ENCODE measurements at regions not wholly inside any gene's neighbourhood (a gene's known extent, or its start where the extent isn't known, plus 50 kb on each side); places are given as distances from the start of the nearest gene placed in this dataset.
"Not testable (repeated sequence)": the region's sequence is repeated elsewhere in the genome, so short reads cannot be mapped to it uniquely, and the experiment has no call there.

DNA sequence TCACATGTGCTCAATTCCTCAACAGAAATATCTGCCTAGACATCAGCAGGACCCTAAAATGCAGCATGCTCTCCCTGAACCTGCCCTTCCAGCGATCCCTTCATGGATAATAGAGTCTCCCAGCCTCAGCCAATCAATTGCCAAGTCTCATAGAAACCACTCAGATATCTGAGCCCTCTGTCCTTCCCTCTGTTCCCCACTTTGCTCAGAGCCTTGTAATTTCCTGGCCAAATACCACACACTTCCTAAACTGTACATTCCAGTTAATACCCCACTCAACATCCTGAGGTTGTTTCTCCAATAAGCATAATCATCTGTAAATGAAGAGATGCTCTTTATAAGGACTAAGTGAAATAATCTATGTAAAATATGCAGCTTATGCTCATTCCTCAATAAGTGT is 59.3 kb upstream of the PTGFRN start:
- no peaks in the 10 kb centered on the region for H3K79me2 ChIP-seq (ENCODE audit: insufficient read depth, low read length)
- FAIRE-seq: no peak
- Mint-ChIP-seq H3K27me3 (ENCODE audit: low read depth, unreplicated experiment) (no peaks in the 10 kb centered on the region), H3K27ac (ENCODE audit: unreplicated experiment) (peak overlapping the region; percentile 23), H3K36me3 (ENCODE audit: low read depth, unreplicated experiment) (no peaks in the 10 kb centered on the region), H3K4me3 (ENCODE audit: unreplicated experiment) (peak overlapping the region; percentile 5), H3K9me3 (ENCODE audit: unreplicated experiment) (peaks cover 4% of the 10 kb centered on the region), H3K4me1 (ENCODE audit: low read depth, unreplicated experiment) (peaks cover 70% of the 10 kb centered on the region)
- no peaks in the 10 kb centered on the region for H3K27me3 ChIP-seq (ENCODE audit: insufficient read depth, low read length)
- H2AFZ ChIP-seq (ENCODE audit: low read depth, low read length): peak overlapping the region; percentile 10
- no peaks in the 10 kb centered on the region for H3K9me3 ChIP-seq (ENCODE audit: insufficient read depth, low read depth, low read length)
- no peak for TF ChIP-seq EZH2 (IDR thresholded peaks at IDR 0.05; ENCODE audit: insufficient read depth, low read length)
- TF ChIP-seq, protein P1, sequence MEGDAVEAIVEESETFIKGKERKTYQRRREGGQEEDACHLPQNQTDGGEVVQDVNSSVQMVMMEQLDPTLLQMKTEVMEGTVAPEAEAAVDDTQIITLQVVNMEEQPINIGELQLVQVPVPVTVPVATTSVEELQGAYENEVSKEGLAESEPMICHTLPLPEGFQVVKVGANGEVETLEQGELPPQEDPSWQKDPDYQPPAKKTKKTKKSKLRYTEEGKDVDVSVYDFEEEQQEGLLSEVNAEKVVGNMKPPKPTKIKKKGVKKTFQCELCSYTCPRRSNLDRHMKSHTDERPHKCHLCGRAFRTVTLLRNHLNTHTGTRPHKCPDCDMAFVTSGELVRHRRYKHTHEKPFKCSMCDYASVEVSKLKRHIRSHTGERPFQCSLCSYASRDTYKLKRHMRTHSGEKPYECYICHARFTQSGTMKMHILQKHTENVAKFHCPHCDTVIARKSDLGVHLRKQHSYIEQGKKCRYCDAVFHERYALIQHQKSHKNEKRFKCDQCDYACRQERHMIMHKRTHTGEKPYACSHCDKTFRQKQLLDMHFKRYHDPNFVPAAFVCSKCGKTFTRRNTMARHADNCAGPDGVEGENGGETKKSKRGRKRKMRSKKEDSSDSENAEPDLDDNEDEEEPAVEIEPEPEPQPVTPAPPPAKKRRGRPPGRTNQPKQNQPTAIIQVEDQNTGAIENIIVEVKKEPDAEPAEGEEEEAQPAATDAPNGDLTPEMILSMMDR (IDR thresholded peaks at IDR 0.05; ENCODE audit: insufficient read depth, low read depth, low read length): no peak
- peak; percentile 57 for DNase-seq (ENCODE audit: low read depth)
- peak overlapping the region; percentile 27 for H3K4me2 ChIP-seq (ENCODE audit: low read length)
- no peaks in the 10 kb centered on the region for H3K36me3 ChIP-seq (ENCODE audit: insufficient read depth, low read length)
- H3K9ac ChIP-seq (ENCODE audit: low read length): no peak overlapping the region
- peak overlapping the region; percentile 48 for H3K27ac ChIP-seq (ENCODE audit: low read depth, low read length)
- H4K20me1 ChIP-seq (ENCODE audit: insufficient read depth, low read length): no peaks in the 10 kb centered on the region
- peaks cover 59% of the 10 kb centered on the region for H3K4me1 ChIP-seq (ENCODE audit: insufficient read depth, low read length)
- H3K4me3 ChIP-seq (ENCODE audit: insufficient read depth, low read depth, low read length): no peak overlapping the region

DNA sequence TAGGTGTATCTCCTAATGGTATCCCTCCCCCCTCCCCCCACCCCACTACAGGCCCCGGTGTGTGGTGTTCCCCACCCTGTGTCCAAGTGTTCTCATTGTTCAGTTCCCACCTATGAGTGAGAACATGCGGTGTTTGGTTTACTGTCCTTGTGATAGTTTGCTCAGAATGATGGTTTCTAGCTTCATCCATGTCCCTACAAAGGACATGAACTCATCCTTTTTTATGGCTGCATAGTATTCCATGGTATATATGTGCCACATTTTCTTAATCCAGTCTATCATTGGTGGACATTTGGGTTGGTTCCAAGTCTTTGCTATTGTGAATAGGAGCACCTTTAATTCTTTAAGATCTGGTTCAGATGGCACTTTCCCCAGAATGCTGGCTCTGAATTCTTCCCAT is 58.5 kb upstream of the PTGFRN start:
- H3K4me3 ChIP-seq (ENCODE audit: insufficient read depth, low read depth, low read length); H3K4me3 Mint-ChIP-seq (ENCODE audit: unreplicated experiment); H3K27ac Mint-ChIP-seq (ENCODE audit: unreplicated experiment); H3K27me3 Mint-ChIP-seq (ENCODE audit: low read depth, unreplicated experiment); H3K9ac ChIP-seq (ENCODE audit: low read length); H3K27me3 ChIP-seq (ENCODE audit: insufficient read depth, low read length); FAIRE-seq; H3K27ac ChIP-seq (ENCODE audit: low read depth, low read length); H3K36me3 ChIP-seq (ENCODE audit: insufficient read depth, low read length); H3K9me3 Mint-ChIP-seq (ENCODE audit: unreplicated experiment); H3K4me2 ChIP-seq (ENCODE audit: low read length); H4K20me1 ChIP-seq (ENCODE audit: insufficient read depth, low read length); DNase-seq (ENCODE audit: low read depth); H3K79me2 ChIP-seq (ENCODE audit: insufficient read depth, low read length); H3K36me3 Mint-ChIP-seq (ENCODE audit: low read depth, unreplicated experiment); H2AFZ ChIP-seq (ENCODE audit: low read depth, low read length); H3K9me3 ChIP-seq (ENCODE audit: insufficient read depth, low read depth, low read length): not testable (repeated sequence)
- H3K4me1 ChIP-seq (ENCODE audit: insufficient read depth, low read length): peaks cover 67% of the 10 kb centered on the region
- peaks cover 78% of the 10 kb centered on the region for H3K4me1 Mint-ChIP-seq (ENCODE audit: low read depth, unreplicated experiment)

DNA sequence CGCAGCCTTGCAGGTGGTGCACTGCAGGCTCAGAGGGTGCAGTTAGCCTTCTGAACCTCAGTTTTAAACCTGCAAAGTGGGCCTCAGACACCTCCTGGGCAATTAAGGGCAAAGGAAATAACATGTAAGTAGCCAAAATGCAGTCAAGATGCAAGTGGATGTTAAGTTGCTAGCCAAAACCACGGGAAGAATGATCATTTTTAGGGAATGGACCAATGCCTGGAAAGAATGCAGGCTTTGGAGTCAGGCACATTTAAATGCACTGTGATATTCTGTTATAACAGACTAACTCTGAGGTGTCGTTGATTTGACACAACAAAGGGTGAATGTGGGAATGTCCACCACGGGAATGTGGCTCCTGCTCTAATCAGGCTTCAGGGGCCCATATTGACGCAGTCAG is 57.9 kb upstream of the PTGFRN start:
- Histone ChIP-seq H3K9me3 (ENCODE audit: insufficient read depth, low read depth, low read length) (no peaks in the 10 kb centered on the region), H3K36me3 (ENCODE audit: insufficient read depth, low read length) (no peaks in the 10 kb centered on the region), H3K79me2 (ENCODE audit: insufficient read depth, low read length) (no peaks in the 10 kb centered on the region), H3K9ac (ENCODE audit: low read length) (no peak overlapping the region), H3K4me2 (ENCODE audit: low read length) (no peak overlapping the region), H3K27ac (ENCODE audit: low read depth, low read length) (no peak overlapping the region), H3K27me3 (ENCODE audit: insufficient read depth, low read length) (no peaks in the 10 kb centered on the region), H3K4me1 (ENCODE audit: insufficient read depth, low read length) (peaks cover 70% of the 10 kb centered on the region), H4K20me1 (ENCODE audit: insufficient read depth, low read length) (no peaks in the 10 kb centered on the region), H3K4me3 (ENCODE audit: insufficient read depth, low read depth, low read length) (no peak overlapping the region), H2AFZ (ENCODE audit: low read depth, low read length) (no peak overlapping the region)
- DNase-seq (ENCODE audit: low read depth) (peak; percentile 42), FAIRE-seq (no peak)
- H3K27ac Mint-ChIP-seq (ENCODE audit: unreplicated experiment): no peak overlapping the region
- no peaks in the 10 kb centered on the region for H3K36me3 Mint-ChIP-seq (ENCODE audit: low read depth, unreplicated experiment)
- TF ChIP-seq, protein P1 (IDR thresholded peaks at IDR 0.05; ENCODE audit: insufficient read depth, low read depth, low read length): no peak
- no peak for TF ChIP-seq EZH2 (IDR thresholded peaks at IDR 0.05; ENCODE audit: insufficient read depth, low read length)
- peaks cover 4% of the 10 kb centered on the region for H3K9me3 Mint-ChIP-seq (ENCODE audit: unreplicated experiment)
- H3K4me3 Mint-ChIP-seq (ENCODE audit: unreplicated experiment): peak overlapping the region; percentile 43
- peaks cover 80% of the 10 kb centered on the region for H3K4me1 Mint-ChIP-seq (ENCODE audit: low read depth, unreplicated experiment)
- no peaks in the 10 kb centered on the region for H3K27me3 Mint-ChIP-seq (ENCODE audit: low read depth, unreplicated experiment)

Data from astrocyte (in vitro differentiated cells and primary cell).